HepG2 (cell line): ENCODE measurements at regions not wholly inside any gene's neighbourhood (a gene's known extent, or its start where the extent isn't known, plus 50 kb on each side); places are given as distances from the start of the nearest gene placed in this dataset.

Experiments used
- ATAC-seq: fragments of 200-7000 bp; cut with Tn5 transposase; 3 replicates; pipeline ENCODE4 v1.9.1; 2020; ENCODE audit warnings: mild to moderate bottlenecking, moderate library complexity
- BruUV-seq: library from RNA; stranded (reverse); fragments of 400-500 nt; replicated peaks from 2 replicates; lab custom pipeline; 2021; lab: Mats Ljungman, UMichigan
- CTCF ChIA-PET: fragments of 300-600 bp; formaldehyde crosslinking; extraction: SDS; loops from one replicate; lab custom pipeline; 2021; ENCODE audit warnings: low total read pairs, inconsistent platforms, low intra/inter-chr PET ratio; lab: Yijun Ruan, JAX
- POLR2A ChIA-PET: fragments of 350-600 bp; sonication (Branson Sonifier 250); formaldehyde crosslinking; loops from one replicate; lab custom pipeline; 2020; ENCODE audit warnings: antibody characterized with exemption, inconsistent platforms; lab: Yijun Ruan, JAX
- DNase-seq: peaks from one replicate; pipeline ENCODE4 v3.0.0-alpha.2; 2015; ENCODE audit warnings: low spot score
- FAIRE-seq: peaks from 3 replicates; lab custom pipeline; 2011; peaks lifted over from hg19 to GRCh38; lab: Jason Lieb, UNC
- H2AFZ ChIP-seq: one replicate; pipeline ENCODE4 v1.6.1; 2011; ENCODE audit warnings: low read length, inconsistent platforms
- H3K27ac ChIP-seq: fragments of 300-600 bp; 3 replicates; pipeline ENCODE4 v1.8.0; 2011; ENCODE audit warnings: mixed run types, mild to moderate bottlenecking, mixed read lengths, low read length, inconsistent platforms; ENCODE audit not compliant: insufficient read depth; ENCODE audit errors: extremely low read length
- H3K27me3 ChIP-seq, 2 experiments: fragments of 200-600 bp in 1 of 2; 2 replicates in 1 of 2; 3 replicates in 1 of 2; pipeline versions ENCODE4 v1.6.0 to v1.8.0; 2011; ENCODE audit warnings: low read length in 2 of 2, mild to moderate bottlenecking in 2 of 2, moderate library complexity in 2 of 2, inconsistent platforms in 1 of 2; ENCODE audit not compliant: insufficient read depth in 2 of 2, control insufficient read depth in 1 of 2
- H3K36me3 ChIP-seq, 2 experiments: fragments of 200-600 bp in 1 of 2; replicated peaks in 1 of 2; 2 replicates in 1 of 2; 3 replicates in 1 of 2; pipeline versions ENCODE4 v1.5.1 to v1.8.0; 2011; ENCODE audit warnings: low read length in 2 of 2, inconsistent platforms in 1 of 2; ENCODE audit not compliant: insufficient read depth in 2 of 2, control insufficient read depth in 1 of 2
- H3K4me1 ChIP-seq: 2 replicates; pipeline ENCODE4 v1.5.1; 2012; ENCODE audit warnings: low read length, inconsistent platforms; ENCODE audit not compliant: insufficient read depth
- H3K4me2 ChIP-seq: 2 replicates; pipeline ENCODE4 v1.6.0; 2011; ENCODE audit warnings: low read depth, low read length, inconsistent platforms
- H3K4me3 ChIP-seq, 3 experiments: fragments of 200-600 bp in 1 of 3; sonication (generic), shearing (Covaris generic) in 1 of 3; replicated peaks in 1 of 3; 2 replicates each; pipeline ENCODE4 v1.5.1; 2011 to 2016; ENCODE audit warnings: low read length in 3 of 3, inconsistent platforms in 2 of 3, low read depth in 2 of 3, mild to moderate bottlenecking in 2 of 3, control low read depth in 1 of 3, mixed read lengths in 1 of 3; ENCODE audit not compliant: insufficient read depth in 1 of 3
- H3K79me2 ChIP-seq: one replicate; pipeline ENCODE4 v1.6.1; 2011; ENCODE audit warnings: low read length, inconsistent platforms; ENCODE audit not compliant: insufficient read depth
- H3K9ac ChIP-seq: 2 replicates; pipeline ENCODE4 v1.6.0; 2011; ENCODE audit warnings: mild to moderate bottlenecking, low read depth, low read length, inconsistent platforms; ENCODE audit not compliant: insufficient read depth
- H3K9me3 ChIP-seq: 2 replicates; pipeline ENCODE4 v1.5.1; 2012; ENCODE audit warnings: mild to moderate bottlenecking, low read length
- H4K20me1 ChIP-seq: 2 replicates; pipeline ENCODE4 v1.6.0; 2011; ENCODE audit warnings: inconsistent platforms, mild to moderate bottlenecking, low read length, moderate library complexity; ENCODE audit not compliant: insufficient read depth
- DPF2 ChIP-seq: sonication (generic); formaldehyde crosslinking; IDR thresholded peaks from 2 replicates; pipeline ENCODE4 v1.4.0; 2020; ENCODE audit warnings: mild to moderate bottlenecking, low read depth, missing genetic modification reagents, borderline replicate concordance
- ELF3 ChIP-seq: IDR thresholded peaks from 2 replicates; pipeline ENCODE4 v1.6.1; 2016; ENCODE audit warnings: missing genetic modification reagents, missing compliant biosample characterization
- FOXP1 ChIP-seq, 2 experiments: fragments of 450-650 bp in 1 of 2; IDR thresholded peaks; 2 replicates each; pipeline ENCODE4 v1.6.1; 2017 to 2018; ENCODE audit warnings: antibody characterized with exemption in 1 of 2
- GZF1 ChIP-seq: sonication (generic); formaldehyde crosslinking; IDR thresholded peaks from 2 replicates; pipeline ENCODE4 v1.5.1; 2020; ENCODE audit warnings: mild to moderate bottlenecking, missing genetic modification reagents
- MATR3 ChIP-seq: sonication (generic); formaldehyde crosslinking; IDR thresholded peaks from 2 replicates; pipeline ENCODE4 v1.4.0; 2020; ENCODE audit warnings: missing genetic modification reagents
- MED1 ChIP-seq: sonication (generic); formaldehyde crosslinking; IDR thresholded peaks from 2 replicates; pipeline ENCODE4 v1.4.0; 2020; ENCODE audit warnings: missing genetic modification reagents
- MIXL1 ChIP-seq: IDR thresholded peaks from 2 replicates; pipeline ENCODE4 v1.6.1; 2016
- SAFB2 ChIP-seq: sonication (generic); formaldehyde crosslinking; IDR thresholded peaks from 2 replicates; pipeline ENCODE4 v1.5.1; 2020; ENCODE audit warnings: missing genetic modification reagents, low read depth, mild to moderate bottlenecking, borderline replicate concordance
- SMARCC2 ChIP-seq: fragments of 450-650 bp; IDR thresholded peaks from 2 replicates; pipeline ENCODE4 v1.6.1; 2017; ENCODE audit warnings: antibody characterized with exemption, mild to moderate bottlenecking
- STAG1 ChIP-seq: sonication (generic); formaldehyde crosslinking; IDR thresholded peaks from 2 replicates; pipeline ENCODE4 v1.4.0; 2020; ENCODE audit warnings: missing genetic modification reagents
- TP53 ChIP-seq: sonication (generic); formaldehyde crosslinking; conservative IDR thresholded peaks from 2 replicates; pipeline ENCODE4 v1.4.0; 2020; ENCODE audit warnings: missing genetic modification reagents
- ZFP36L1 ChIP-seq: sonication (generic); formaldehyde crosslinking; IDR thresholded peaks from 2 replicates; pipeline ENCODE4 v1.8.0; 2022; ENCODE audit warnings: mild to moderate bottlenecking, missing genetic modification reagents, moderate library complexity
- ZNF709 ChIP-seq: sonication (generic); formaldehyde crosslinking; IDR thresholded peaks from 2 replicates; pipeline ENCODE4 v1.5.0; 2020; ENCODE audit warnings: mild to moderate bottlenecking, missing genetic modification reagents
- WGBS: methylation state at CpG from one replicate; pipeline ENCODE4 v1.1.6; 2017; ENCODE audit warnings: low lambda C conversion rate; 5-methylcytosine and 5-hydroxymethylcytosine counted together
- in situ Hi-C: cut with HindIII; loops from 2 replicates; pipeline ENCODE4 v1.10.0; 2017; ENCODE audit warnings: low pct_unique_long_range_greater_than_20kb; ENCODE audit not compliant: extremely low pct_ligation_motif_present
- intact Hi-C: fragments of 100-400 bp; cut with micrococcal nuclease; formaldehyde crosslinking; loops from one replicate; pipeline ENCODE4 v1.10.0; 2022; ENCODE audit not compliant: unreplicated experiment
- TF ChIP-seq, protein P1 (sequence below): sonication (generic); formaldehyde crosslinking; IDR thresholded peaks from 2 replicates; pipeline ENCODE4 v1.4.0; 2020; ENCODE audit warnings: mild to moderate bottlenecking, missing genetic modification reagents
- TF ChIP-seq, protein P2 (sequence below): IDR thresholded peaks from 2 replicates; pipeline ENCODE4 v1.6.1; 2012; ENCODE audit warnings: inconsistent platforms
- TF ChIP-seq, protein P3 (sequence below), 2 experiments: IDR thresholded peaks; 2 replicates each; pipeline ENCODE4 v1.6.1; 2011 to 2012; ENCODE audit warnings: low read length in 2 of 2, borderline replicate concordance in 1 of 2, low read depth in 1 of 2, mild to moderate bottlenecking in 1 of 2, moderate library complexity in 1 of 2

DNA sequence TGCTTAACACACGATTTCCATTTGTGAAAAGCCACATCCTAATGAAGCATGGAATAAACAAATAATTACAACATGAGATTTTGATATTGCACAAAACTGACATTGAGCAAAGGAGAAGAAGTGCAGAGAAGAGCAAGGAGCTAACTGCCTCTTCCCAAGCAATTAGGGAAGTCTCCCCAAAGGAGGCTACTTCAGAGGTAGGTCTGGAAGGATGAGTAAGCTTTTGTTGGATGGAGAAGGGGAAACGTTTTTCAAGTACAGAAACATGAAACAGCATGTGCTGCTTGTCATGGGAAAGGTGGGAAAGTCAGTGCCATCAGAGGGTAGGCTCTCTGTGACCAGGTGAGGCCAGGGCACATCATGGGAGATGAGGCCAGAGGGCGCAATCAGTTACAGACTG is 132.2 kb upstream of the SESN3 start:
- BruUV-seq: no TSS peak
- in situ Hi-C loops: loop anchor here (10.0 kb wide), 1 partner anchor 208 kb away; no protein-coding TSS in a partner anchor
- Histone ChIP-seq H3K9me3 (no peaks in the 10 kb centered on the region), H3K36me3 (no peaks in the 10 kb centered on the region), H3K27ac (no peak overlapping the region), H3K9ac (no peak overlapping the region), H3K4me3 (no peak overlapping the region), H4K20me1 (no peaks in the 10 kb centered on the region), H2AFZ (no peak overlapping the region), H3K27me3 (0 out of 5 replicates have a peak, but pooled peaks cover 0 to 3% of the 10 kb centered on the region in 2 experiments), H3K4me2 (no peak overlapping the region), H3K79me2 (no peaks in the 10 kb centered on the region), H3K4me1 (peaks cover 63% of the 10 kb centered on the region)
- ATAC-seq: no peak
- TF ChIP-seq MIXL1: no peak
- TF ChIP-seq DPF2 (CRISPR knock-in tag): no peak
- no peak for TF ChIP-seq ELF3 (CRISPR knock-in tag)
- TF ChIP-seq, protein P1, sequence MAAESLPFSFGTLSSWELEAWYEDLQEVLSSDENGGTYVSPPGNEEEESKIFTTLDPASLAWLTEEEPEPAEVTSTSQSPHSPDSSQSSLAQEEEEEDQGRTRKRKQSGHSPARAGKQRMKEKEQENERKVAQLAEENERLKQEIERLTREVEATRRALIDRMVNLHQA (CRISPR knock-in tag): no peak
- TF ChIP-seq MATR3 (CRISPR knock-in tag): no peak
- TF ChIP-seq MED1: no peak
- no peak for DNase-seq
- ChIA-PET CTCF (no interaction called here), POLR2A (no interaction called here)
- intact Hi-C loops: loop anchor here (5.0 kb wide), 1 partner anchor 211 kb away; no protein-coding TSS in a partner anchor
- WGBS: 45% methylated on average over 3 of the region's 3 CpGs
- FAIRE-seq: no peak

DNA sequence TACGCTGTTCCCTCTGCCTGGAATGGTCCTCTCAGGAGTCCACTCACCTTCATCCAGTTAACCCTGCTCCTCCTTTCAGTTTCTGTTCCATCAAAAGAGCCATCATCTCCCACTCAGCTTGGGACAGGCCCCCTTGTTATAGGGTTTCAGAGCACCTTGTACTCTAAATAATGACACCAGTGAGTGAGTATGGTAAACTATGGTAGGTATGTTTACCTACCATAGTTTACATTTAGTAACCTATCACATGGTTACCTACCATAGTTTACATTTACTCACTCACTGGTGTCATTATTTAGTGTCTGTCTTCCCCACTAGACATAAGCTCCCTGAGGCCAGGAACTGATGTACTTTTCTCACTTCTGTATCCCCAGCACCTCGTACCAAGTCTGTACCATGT is 130.2 kb upstream of the SESN3 start:
- Histone ChIP-seq H3K9me3 (no peaks in the 10 kb centered on the region), H3K79me2 (no peaks in the 10 kb centered on the region), H3K27ac (no peak overlapping the region), H4K20me1 (no peaks in the 10 kb centered on the region), H3K4me2 (no peak overlapping the region), H3K9ac (no peak overlapping the region), H3K4me3 (no peak overlapping the region), H3K27me3 (0 out of 5 replicates have a peak, but pooled peaks cover 0 to 3% of the 10 kb centered on the region in 2 experiments), H2AFZ (no peak overlapping the region), H3K36me3 (no peaks in the 10 kb centered on the region), H3K4me1 (peaks cover 65% of the 10 kb centered on the region)
- peak; percentile 19 for DNase-seq
- no peak for FAIRE-seq
- in situ Hi-C loops: loop anchor here (10.0 kb wide), 1 partner anchor 206 kb away; no protein-coding TSS in a partner anchor
- POLR2A ChIA-PET: no interaction called here
- CTCF ChIA-PET: no interaction called here
- intact Hi-C loops: loop anchor here (5.0 kb wide), 1 partner anchor 209 kb away; no protein-coding TSS in a partner anchor
- BruUV-seq: no TSS peak
- ATAC-seq: peak; percentile 27; the same call in 2 of the 3 replicates
- 60% methylated on average over 2 of the region's 2 CpGs for WGBS
- TF ChIP-seq SMARCC2 (no peak), TP53 (CRISPR knock-in tag) (no peak), ZFP36L1 (CRISPR knock-in tag) (no peak), FOXP1 (IDR thresholded peaks at IDR 0.05) (no peak), FOXP1 (CRISPR knock-in tag; IDR thresholded peaks at IDR 0.05) (0 out of 2 replicates have a peak, but pooled peaks have one; percentile 13), GZF1 (CRISPR knock-in tag) (no peak), ZNF709 (CRISPR knock-in tag) (no peak), SAFB2 (CRISPR knock-in tag) (no peak), STAG1 (CRISPR knock-in tag) (no peak)
- TF ChIP-seq, protein P2, sequence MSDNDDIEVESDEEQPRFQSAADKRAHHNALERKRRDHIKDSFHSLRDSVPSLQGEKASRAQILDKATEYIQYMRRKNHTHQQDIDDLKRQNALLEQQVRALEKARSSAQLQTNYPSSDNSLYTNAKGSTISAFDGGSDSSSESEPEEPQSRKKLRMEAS: no peak
- TF ChIP-seq, protein P3, sequence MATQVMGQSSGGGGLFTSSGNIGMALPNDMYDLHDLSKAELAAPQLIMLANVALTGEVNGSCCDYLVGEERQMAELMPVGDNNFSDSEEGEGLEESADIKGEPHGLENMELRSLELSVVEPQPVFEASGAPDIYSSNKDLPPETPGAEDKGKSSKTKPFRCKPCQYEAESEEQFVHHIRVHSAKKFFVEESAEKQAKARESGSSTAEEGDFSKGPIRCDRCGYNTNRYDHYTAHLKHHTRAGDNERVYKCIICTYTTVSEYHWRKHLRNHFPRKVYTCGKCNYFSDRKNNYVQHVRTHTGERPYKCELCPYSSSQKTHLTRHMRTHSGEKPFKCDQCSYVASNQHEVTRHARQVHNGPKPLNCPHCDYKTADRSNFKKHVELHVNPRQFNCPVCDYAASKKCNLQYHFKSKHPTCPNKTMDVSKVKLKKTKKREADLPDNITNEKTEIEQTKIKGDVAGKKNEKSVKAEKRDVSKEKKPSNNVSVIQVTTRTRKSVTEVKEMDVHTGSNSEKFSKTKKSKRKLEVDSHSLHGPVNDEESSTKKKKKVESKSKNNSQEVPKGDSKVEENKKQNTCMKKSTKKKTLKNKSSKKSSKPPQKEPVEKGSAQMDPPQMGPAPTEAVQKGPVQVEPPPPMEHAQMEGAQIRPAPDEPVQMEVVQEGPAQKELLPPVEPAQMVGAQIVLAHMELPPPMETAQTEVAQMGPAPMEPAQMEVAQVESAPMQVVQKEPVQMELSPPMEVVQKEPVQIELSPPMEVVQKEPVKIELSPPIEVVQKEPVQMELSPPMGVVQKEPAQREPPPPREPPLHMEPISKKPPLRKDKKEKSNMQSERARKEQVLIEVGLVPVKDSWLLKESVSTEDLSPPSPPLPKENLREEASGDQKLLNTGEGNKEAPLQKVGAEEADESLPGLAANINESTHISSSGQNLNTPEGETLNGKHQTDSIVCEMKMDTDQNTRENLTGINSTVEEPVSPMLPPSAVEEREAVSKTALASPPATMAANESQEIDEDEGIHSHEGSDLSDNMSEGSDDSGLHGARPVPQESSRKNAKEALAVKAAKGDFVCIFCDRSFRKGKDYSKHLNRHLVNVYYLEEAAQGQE (IDR thresholded peaks at IDR 0.05; ENCODE audit: borderline replicate concordance in 1 of 2, low read depth in 1 of 2, low read length in 2 of 2): no peak
